ENCODE measurements at regions not wholly inside any gene's neighbourhood (a gene's known extent, or its start where the extent isn't known, plus 50 kb on each side); places are given as distances from the start of the nearest gene placed in this dataset.

- TF ChIP-seq CTCF (IDR thresholded peaks at IDR 0.05) (no peak), POLR2A (IDR thresholded peaks at IDR 0.05) (no peak)
Measured at GRCh38 chr15:34496207-34496995, 58.8 kb upstream of the GOLGA8A start.
